Osteocyte (in vitro differentiated cells): ENCODE measurements at regions not wholly inside any gene's neighbourhood (a gene's known extent, or its start where the extent isn't known, plus 50 kb on each side); places are given as distances from the start of the nearest gene placed in this dataset.
A peak's percentile ranks its signal among the peaks of the same experiment; 100 is the strongest.
"Not testable (repeated sequence)": the region's sequence is repeated elsewhere in the genome, so short reads cannot be mapped to it uniquely, and the experiment has no call there.

Source experiments
- DNase-seq: peaks from one replicate; pipeline ENCODE4 v3.0.0; 2021; ENCODE audit warnings: mixed read lengths; ENCODE audit not compliant: unreplicated experiment; ENCODE audit errors: extremely low spot score
- H3K27ac Mint-ChIP-seq: one replicate; pipeline ENCODE4 v1.8.0; 2021; ENCODE audit warnings: mild to moderate bottlenecking, mixed read lengths; ENCODE audit not compliant: unreplicated experiment
- H3K27me3 Mint-ChIP-seq: one replicate; pipeline ENCODE4 v1.8.0; 2021; ENCODE audit warnings: mixed read lengths; ENCODE audit not compliant: unreplicated experiment
- H3K36me3 Mint-ChIP-seq: one replicate; pipeline ENCODE4 v1.8.0; 2021; ENCODE audit warnings: mixed read lengths; ENCODE audit not compliant: unreplicated experiment
- H3K4me1 Mint-ChIP-seq: one replicate; pipeline ENCODE4 v1.8.0; 2021; ENCODE audit warnings: mixed read lengths; ENCODE audit not compliant: unreplicated experiment
- H3K4me3 Mint-ChIP-seq: one replicate; pipeline ENCODE4 v1.8.0; 2021; ENCODE audit warnings: mild to moderate bottlenecking, moderate library complexity, mixed read lengths; ENCODE audit not compliant: unreplicated experiment
- H3K9me3 Mint-ChIP-seq: one replicate; pipeline ENCODE4 v1.8.0; 2021; ENCODE audit warnings: mixed read lengths; ENCODE audit not compliant: unreplicated experiment
- CTCF ChIP-seq: fragments of 200-600 bp; sonication (generic); IDR thresholded peaks from 2 replicates; pipeline ENCODE4 v1.5.0; 2021; ENCODE audit warnings: antibody characterized with exemption, mild to moderate bottlenecking, moderate library complexity

GRCh38 chr16:9159839-9160550, 68.6 kb downstream of the HAPSTR1 start:
- no peak overlapping the region for H3K4me3 Mint-ChIP-seq
- no peak for DNase-seq
- no peaks in the 10 kb centered on the region for H3K9me3 Mint-ChIP-seq
- H3K27me3 Mint-ChIP-seq: peaks cover 6% of the 10 kb centered on the region
- peaks cover 6% of the 10 kb centered on the region for H3K4me1 Mint-ChIP-seq
- H3K27ac Mint-ChIP-seq: no peak overlapping the region
- H3K36me3 Mint-ChIP-seq: no peaks in the 10 kb centered on the region
- TF ChIP-seq CTCF: peak; percentile 60

DNA sequence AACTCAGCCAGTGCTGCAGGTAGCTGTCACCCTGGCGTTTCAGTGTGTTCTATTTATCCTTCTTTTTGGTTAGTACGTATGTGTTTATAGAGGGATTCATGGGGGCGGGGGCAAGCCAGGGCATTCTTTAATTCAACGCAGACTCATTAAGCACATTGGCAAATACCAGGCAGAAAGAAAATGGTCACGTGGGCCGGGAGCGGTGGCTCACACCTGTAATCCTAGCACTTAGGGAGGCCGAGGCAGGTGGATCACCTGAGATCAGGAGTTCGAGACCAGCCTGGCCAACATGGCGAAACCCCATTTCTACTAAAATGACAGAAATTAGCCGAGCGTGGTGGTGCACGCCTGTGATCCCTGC, 69.1 kb downstream of the HAPSTR1 start:
- Mint-ChIP-seq H3K36me3 (no peaks in the 10 kb centered on the region), H3K4me3 (no peak overlapping the region), H3K4me1 (peaks cover 6% of the 10 kb centered on the region), H3K9me3 (no peaks in the 10 kb centered on the region), H3K27ac (no peak overlapping the region), H3K27me3 (peaks cover 6% of the 10 kb centered on the region)
- TF ChIP-seq CTCF: no peak
- no peak for DNase-seq

- Mint-ChIP-seq H3K4me3 (no peak overlapping the region), H3K9me3 (no peaks in the 10 kb centered on the region), H3K27ac (no peak overlapping the region), H3K4me1 (no peaks in the 10 kb centered on the region), H3K36me3 (no peaks in the 10 kb centered on the region), H3K27me3 (no peaks in the 10 kb centered on the region)
- TF ChIP-seq CTCF: no peak
- DNase-seq: no peak
Measured at GRCh38 chr16:9165681-9166080, 74.2 kb downstream of the HAPSTR1 start.

DNA sequence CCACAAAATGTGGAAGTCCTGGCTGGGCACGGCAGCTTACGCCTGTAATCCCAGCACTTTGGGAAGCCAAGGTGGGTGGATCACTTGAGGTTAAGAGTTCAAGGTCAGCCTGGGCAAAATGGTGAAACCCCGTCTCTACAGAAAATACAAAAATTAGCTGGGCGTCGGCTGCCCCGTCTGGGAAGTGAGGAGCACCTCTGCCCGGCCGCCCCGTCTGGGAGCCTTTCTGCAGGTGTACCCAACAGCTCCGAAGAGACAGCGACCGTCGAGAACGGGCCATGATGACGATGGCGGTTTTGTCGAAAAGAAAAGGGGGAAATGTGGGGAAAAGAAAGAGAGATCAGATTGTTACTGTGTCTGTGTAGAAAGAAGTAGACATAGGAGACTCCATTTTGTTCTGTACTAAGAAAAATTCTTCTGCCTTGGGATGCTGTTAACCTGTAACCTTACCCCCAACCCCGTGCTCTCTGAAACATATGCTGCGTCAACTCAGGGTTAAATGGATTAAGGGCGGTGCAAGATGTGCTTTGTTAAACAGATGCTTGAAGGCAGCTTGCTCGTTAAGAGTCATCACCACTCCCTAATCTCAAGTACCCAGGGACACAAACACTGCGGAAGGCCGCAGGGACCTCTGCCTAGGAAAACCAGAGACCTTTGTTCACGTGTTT, 75.0 kb downstream of the HAPSTR1 start:
- not testable (repeated sequence) for H3K4me3 Mint-ChIP-seq, H3K4me1 Mint-ChIP-seq, H3K36me3 Mint-ChIP-seq, H3K27me3 Mint-ChIP-seq, H3K27ac Mint-ChIP-seq, H3K9me3 Mint-ChIP-seq, DNase-seq

- H3K9me3 Mint-ChIP-seq: no peaks in the 10 kb centered on the region
- no peak for TF ChIP-seq CTCF
- no peaks in the 10 kb centered on the region for H3K4me1 Mint-ChIP-seq
- H3K36me3 Mint-ChIP-seq: no peaks in the 10 kb centered on the region
- DNase-seq: no peak
- H3K27ac Mint-ChIP-seq: no peak overlapping the region
- H3K4me3 Mint-ChIP-seq: no peak overlapping the region
- H3K27me3 Mint-ChIP-seq: no peaks in the 10 kb centered on the region
Measured at GRCh38 chr16:9169094-9169493, 77.7 kb downstream of the HAPSTR1 start.
